Dermis blood vessel endothelial cell (primary cell): ENCODE measurements at regions not wholly inside any gene's neighbourhood (a gene's known extent, or its start where the extent isn't known, plus 50 kb on each side); places are given as distances from the start of the nearest gene placed in this dataset.

ENCODE experiments used
- DNase-seq: peaks from one replicate; pipeline ENCODE4 v3.0.0; 2010

- no peak for DNase-seq
Observed at GRCh38 chr16:6258056-6258455, 1074.6 kb upstream of the RBFOX1 start.

GRCh38 chr16:6252541-6252940, 1080.1 kb upstream of the RBFOX1 start:
- no peak for DNase-seq

GRCh38 chr16:6250511-6250910, 1082.1 kb upstream of the RBFOX1 start:
- DNase-seq: no peak

- no peak for DNase-seq
Observed at GRCh38 chr16:6249863-6250262, 1082.8 kb upstream of the RBFOX1 start.

GRCh38 chr16:6248199-6248598, 1084.4 kb upstream of the RBFOX1 start:
- DNase-seq: no peak

GRCh38 chr16:6247775-6248174, 1084.9 kb upstream of the RBFOX1 start:
- no peak for DNase-seq

- no peak for DNase-seq
Observed at GRCh38 chr16:6247150-6247549, 1085.5 kb upstream of the RBFOX1 start.

- DNase-seq: no peak
Observed at GRCh38 chr16:6246266-6246665, 1086.4 kb upstream of the RBFOX1 start.

- no peak for DNase-seq
Observed at GRCh38 chr16:6232056-6232455, 1100.6 kb upstream of the RBFOX1 start.

- DNase-seq: no peak
Observed at GRCh38 chr16:6231398-6231797, 1101.2 kb upstream of the RBFOX1 start.

- no peak for DNase-seq
Observed at GRCh38 chr16:6229186-6229585, 1103.5 kb upstream of the RBFOX1 start.

- DNase-seq: no peak
Observed at GRCh38 chr16:6218855-6219254, 1113.8 kb upstream of the RBFOX1 start.

GRCh38 chr16:6216836-6217235, 1115.8 kb upstream of the RBFOX1 start:
- no peak for DNase-seq

- no peak for DNase-seq
Observed at GRCh38 chr16:6211644-6212043, 1114.0 kb upstream of the EEF2KMT start.

- DNase-seq: no peak
Observed at GRCh38 chr16:6209355-6209930, 1111.8 kb upstream of the EEF2KMT start.

- no peak for DNase-seq
Observed at GRCh38 chr16:6207580-6207979, 1110.0 kb upstream of the EEF2KMT start.

GRCh38 chr16:6207124-6207523, 1109.5 kb upstream of the EEF2KMT start:
- no peak for DNase-seq

- DNase-seq: no peak
Observed at GRCh38 chr16:6206080-6206479, 1108.5 kb upstream of the EEF2KMT start.

GRCh38 chr16:6204945-6205344, 1107.3 kb upstream of the EEF2KMT start:
- no peak for DNase-seq

GRCh38 chr16:6200861-6201260, 1103.3 kb upstream of the EEF2KMT start:
- no peak for DNase-seq

GRCh38 chr16:6200271-6200670, 1102.7 kb upstream of the EEF2KMT start:
- DNase-seq: no peak

- no peak for DNase-seq
Observed at GRCh38 chr16:6195966-6196365, 1098.4 kb upstream of the EEF2KMT start.

- DNase-seq: peak; percentile 0
Observed at GRCh38 chr16:6193718-6194117, 1096.1 kb upstream of the EEF2KMT start.

GRCh38 chr16:6192984-6193383, 1095.4 kb upstream of the EEF2KMT start:
- no peak for DNase-seq

- no peak for DNase-seq
Observed at GRCh38 chr16:6192532-6192931, 1094.9 kb upstream of the EEF2KMT start.

GRCh38 chr16:6190776-6191175, 1093.2 kb upstream of the EEF2KMT start:
- no peak for DNase-seq
